ENCODE measurements at regions not wholly inside any gene's neighbourhood (a gene's known extent, or its start where the extent isn't known, plus 50 kb on each side); places are given as distances from the start of the nearest gene placed in this dataset.

GRCh38 chr4:141810038-141810711 lies 173.8 kb downstream of the IL15 start:
- no peak overlapping the region for H3K4me3 Mint-ChIP-seq (ENCODE audit: unreplicated experiment)
- H3K36me3 Mint-ChIP-seq (ENCODE audit: low read depth), result no peaks in the 10 kb centered on the region
- no peak overlapping the region for H3K27ac Mint-ChIP-seq (ENCODE audit: unreplicated experiment)
- H3K4me1 Mint-ChIP-seq (ENCODE audit: low read depth), result peaks cover 45% of the 10 kb centered on the region
- no peaks in the 10 kb centered on the region for H3K27me3 Mint-ChIP-seq (ENCODE audit: low read depth)
- no peaks in the 10 kb centered on the region for H3K9me3 Mint-ChIP-seq (ENCODE audit: low read depth)
- no peak for TF ChIP-seq CTCF (IDR thresholded peaks at IDR 0.05)
- DNase-seq (ENCODE audit: low spot score), result no peak

GRCh38 chr4:141810712-141811375 lies 174.5 kb downstream of the IL15 start:
- no peaks in the 10 kb centered on the region for H3K27me3 Mint-ChIP-seq (ENCODE audit: low read depth)
- DNase-seq (ENCODE audit: low spot score), result no peak
- peaks cover 45% of the 10 kb centered on the region for H3K4me1 Mint-ChIP-seq (ENCODE audit: low read depth)
- no peaks in the 10 kb centered on the region for H3K9me3 Mint-ChIP-seq (ENCODE audit: low read depth)
- H3K27ac Mint-ChIP-seq (ENCODE audit: unreplicated experiment), result peak overlapping the region; percentile 2
- H3K4me3 Mint-ChIP-seq (ENCODE audit: unreplicated experiment), result no peak overlapping the region
- no peaks in the 10 kb centered on the region for H3K36me3 Mint-ChIP-seq (ENCODE audit: low read depth)
- TF ChIP-seq CTCF (IDR thresholded peaks at IDR 0.05), result no peak

- Mint-ChIP-seq H3K27ac (ENCODE audit: unreplicated experiment) (no peak overlapping the region), H3K4me3 (ENCODE audit: unreplicated experiment) (no peak overlapping the region), H3K27me3 (ENCODE audit: low read depth) (no peaks in the 10 kb centered on the region), H3K9me3 (ENCODE audit: low read depth) (peaks cover 4% of the 10 kb centered on the region), H3K36me3 (ENCODE audit: low read depth) (peaks cover 4% of the 10 kb centered on the region), H3K4me1 (ENCODE audit: low read depth) (peaks cover 32% of the 10 kb centered on the region)
- no peak for TF ChIP-seq CTCF (IDR thresholded peaks at IDR 0.05)
- DNase-seq (ENCODE audit: low spot score), result no peak
Observed at GRCh38 chr4:141812158-141812557, 175.8 kb downstream of the IL15 start.

GRCh38 chr4:141814499-141814898 lies 178.1 kb downstream of the IL15 start:
- Mint-ChIP-seq H3K27me3 (ENCODE audit: low read depth) (peaks cover 13% of the 10 kb centered on the region), H3K36me3 (ENCODE audit: low read depth) (peaks cover 6% of the 10 kb centered on the region), H3K9me3 (ENCODE audit: low read depth) (peaks cover 6% of the 10 kb centered on the region), H3K27ac (ENCODE audit: unreplicated experiment) (no peak overlapping the region), H3K4me3 (ENCODE audit: unreplicated experiment) (no peak overlapping the region), H3K4me1 (ENCODE audit: low read depth) (peaks cover 23% of the 10 kb centered on the region)
- no peak for DNase-seq (ENCODE audit: low spot score)
- no peak for TF ChIP-seq CTCF (IDR thresholded peaks at IDR 0.05)

- TF ChIP-seq CTCF (IDR thresholded peaks at IDR 0.05), result no peak
- Mint-ChIP-seq H3K4me3 (ENCODE audit: unreplicated experiment) (no peak overlapping the region), H3K36me3 (ENCODE audit: low read depth) (peaks cover 6% of the 10 kb centered on the region), H3K27ac (ENCODE audit: unreplicated experiment) (no peak overlapping the region), H3K9me3 (ENCODE audit: low read depth) (peaks cover 6% of the 10 kb centered on the region), H3K4me1 (ENCODE audit: low read depth) (peaks cover 15% of the 10 kb centered on the region), H3K27me3 (ENCODE audit: low read depth) (peaks cover 22% of the 10 kb centered on the region)
- DNase-seq (ENCODE audit: low spot score), result peak; percentile 24
Observed at GRCh38 chr4:141815646-141816045, 179.3 kb downstream of the IL15 start.

Measured in chondrocyte (in vitro differentiated cells).